22Rv1 (cell line): ENCODE measurements at regions not wholly inside any gene's neighbourhood (a gene's known extent, or its start where the extent isn't known, plus 50 kb on each side); places are given as distances from the start of the nearest gene placed in this dataset.

Experiments
- ZFX ChIP-seq: fragments of 450-650 bp; IDR thresholded peaks from 2 replicates; pipeline ENCODE4 v1.6.1; 2017; ENCODE audit warnings: antibody characterized with exemption, borderline replicate concordance
- TF ChIP-seq, protein P1 (sequence below): fragments of 450-650 bp; IDR thresholded peaks from 2 replicates; pipeline ENCODE4 v1.5.1; 2017; ENCODE audit warnings: mild to moderate bottlenecking

- TF ChIP-seq, protein P1, sequence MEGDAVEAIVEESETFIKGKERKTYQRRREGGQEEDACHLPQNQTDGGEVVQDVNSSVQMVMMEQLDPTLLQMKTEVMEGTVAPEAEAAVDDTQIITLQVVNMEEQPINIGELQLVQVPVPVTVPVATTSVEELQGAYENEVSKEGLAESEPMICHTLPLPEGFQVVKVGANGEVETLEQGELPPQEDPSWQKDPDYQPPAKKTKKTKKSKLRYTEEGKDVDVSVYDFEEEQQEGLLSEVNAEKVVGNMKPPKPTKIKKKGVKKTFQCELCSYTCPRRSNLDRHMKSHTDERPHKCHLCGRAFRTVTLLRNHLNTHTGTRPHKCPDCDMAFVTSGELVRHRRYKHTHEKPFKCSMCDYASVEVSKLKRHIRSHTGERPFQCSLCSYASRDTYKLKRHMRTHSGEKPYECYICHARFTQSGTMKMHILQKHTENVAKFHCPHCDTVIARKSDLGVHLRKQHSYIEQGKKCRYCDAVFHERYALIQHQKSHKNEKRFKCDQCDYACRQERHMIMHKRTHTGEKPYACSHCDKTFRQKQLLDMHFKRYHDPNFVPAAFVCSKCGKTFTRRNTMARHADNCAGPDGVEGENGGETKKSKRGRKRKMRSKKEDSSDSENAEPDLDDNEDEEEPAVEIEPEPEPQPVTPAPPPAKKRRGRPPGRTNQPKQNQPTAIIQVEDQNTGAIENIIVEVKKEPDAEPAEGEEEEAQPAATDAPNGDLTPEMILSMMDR = no peak
- TF ChIP-seq ZFX = no peak
Measured at GRCh38 chr7:25356534-25357151, 128.4 kb upstream of the NPVF start.
